ENCODE measurements at regions not wholly inside any gene's neighbourhood (a gene's known extent, or its start where the extent isn't known, plus 50 kb on each side); places are given as distances from the start of the nearest gene placed in this dataset.

DNA sequence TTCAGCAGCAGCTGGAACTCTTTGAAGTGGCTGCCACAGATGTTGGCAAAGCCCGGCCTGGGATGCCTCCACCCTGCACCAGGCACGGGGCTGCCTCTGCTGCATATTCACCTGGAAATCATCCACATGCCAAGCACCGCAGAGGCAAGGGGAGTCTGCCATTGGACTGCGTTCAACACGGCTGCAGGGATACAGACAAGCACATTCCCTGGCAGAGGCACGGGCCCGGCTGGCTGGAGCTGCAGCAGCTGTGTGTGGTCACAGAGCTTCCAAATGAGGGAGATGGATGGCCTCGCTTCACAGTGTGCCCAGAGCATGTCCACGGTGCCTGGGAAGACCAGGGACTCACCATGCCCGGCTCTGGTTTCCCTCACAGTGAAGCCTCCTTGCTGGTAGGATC, 1378.9 kb downstream of the TBC1D22A start:
- TF ChIP-seq, protein P1, sequence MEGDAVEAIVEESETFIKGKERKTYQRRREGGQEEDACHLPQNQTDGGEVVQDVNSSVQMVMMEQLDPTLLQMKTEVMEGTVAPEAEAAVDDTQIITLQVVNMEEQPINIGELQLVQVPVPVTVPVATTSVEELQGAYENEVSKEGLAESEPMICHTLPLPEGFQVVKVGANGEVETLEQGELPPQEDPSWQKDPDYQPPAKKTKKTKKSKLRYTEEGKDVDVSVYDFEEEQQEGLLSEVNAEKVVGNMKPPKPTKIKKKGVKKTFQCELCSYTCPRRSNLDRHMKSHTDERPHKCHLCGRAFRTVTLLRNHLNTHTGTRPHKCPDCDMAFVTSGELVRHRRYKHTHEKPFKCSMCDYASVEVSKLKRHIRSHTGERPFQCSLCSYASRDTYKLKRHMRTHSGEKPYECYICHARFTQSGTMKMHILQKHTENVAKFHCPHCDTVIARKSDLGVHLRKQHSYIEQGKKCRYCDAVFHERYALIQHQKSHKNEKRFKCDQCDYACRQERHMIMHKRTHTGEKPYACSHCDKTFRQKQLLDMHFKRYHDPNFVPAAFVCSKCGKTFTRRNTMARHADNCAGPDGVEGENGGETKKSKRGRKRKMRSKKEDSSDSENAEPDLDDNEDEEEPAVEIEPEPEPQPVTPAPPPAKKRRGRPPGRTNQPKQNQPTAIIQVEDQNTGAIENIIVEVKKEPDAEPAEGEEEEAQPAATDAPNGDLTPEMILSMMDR (IDR thresholded peaks at IDR 0.05): no peak
- no peak for TF ChIP-seq POLR2A (IDR thresholded peaks at IDR 0.05)
